Natural killer cell (primary cell): ENCODE measurements at regions not wholly inside any gene's neighbourhood (a gene's known extent, or its start where the extent isn't known, plus 50 kb on each side); places are given as distances from the start of the nearest gene placed in this dataset.
A peak's percentile ranks its signal among the peaks of the same experiment; 100 is the strongest.

Source experiments
- ATAC-seq, 3 donors: fragments of 150-1000 bp in 2 of 3; fragments of 200-7000 bp in 1 of 3; cut with Tn5 transposase; 1 replicate in 1 of 3; 2 replicates in 2 of 3; pipeline ENCODE4 v1.10.0; 2021; ENCODE audit warnings: mild to moderate bottlenecking in 2 of 3, moderate library complexity in 2 of 3
- DNase-seq, 2 donors: peaks; one replicate each; pipeline versions ENCODE4 v3.0.0 to v3.0.0-alpha.2; 2013 to 2021; ENCODE audit warnings: mixed read lengths in 1 of 2
- H3K27ac ChIP-seq: one replicate; pipeline ENCODE4 v1.5.1; 2013; ENCODE audit warnings: mild to moderate bottlenecking, low read length
- H3K27me3 ChIP-seq: one replicate; pipeline ENCODE4 v1.6.1; 2013; ENCODE audit warnings: low read length; ENCODE audit not compliant: control insufficient read depth, insufficient read depth
- H3K36me3 ChIP-seq: one replicate; pipeline ENCODE4 v1.6.1; 2013; ENCODE audit warnings: low read length; ENCODE audit not compliant: control insufficient read depth, insufficient read depth
- H3K4me1 ChIP-seq: one replicate; pipeline ENCODE4 v1.6.1; 2013; ENCODE audit warnings: low read length; ENCODE audit not compliant: control insufficient read depth, insufficient read depth
- H3K4me3 ChIP-seq: one replicate; pipeline ENCODE4 v1.5.1; 2013; ENCODE audit warnings: low read length
- H3K9me3 ChIP-seq: one replicate; pipeline ENCODE4 v1.6.1; 2013; ENCODE audit warnings: low read length; ENCODE audit not compliant: control insufficient read depth, insufficient read depth
- H3K27ac Mint-ChIP-seq, 2 donors: one replicate each; pipeline ENCODE4 v1.8.0; 2022; ENCODE audit warnings: mild to moderate bottlenecking in 2 of 2, mixed read lengths in 2 of 2, moderate library complexity in 1 of 2
- H3K27me3 Mint-ChIP-seq, 2 donors: one replicate each; pipeline ENCODE4 v1.8.0; 2022; ENCODE audit warnings: low read depth in 2 of 2, mixed read lengths in 2 of 2
- H3K36me3 Mint-ChIP-seq: one replicate; pipeline ENCODE4 v1.8.0; 2022; ENCODE audit warnings: mixed read lengths
- H3K4me1 Mint-ChIP-seq, 2 donors: one replicate each; pipeline ENCODE4 v1.8.0; 2022; ENCODE audit warnings: mixed read lengths in 2 of 2
- H3K4me3 Mint-ChIP-seq: one replicate; pipeline ENCODE4 v1.8.0; 2022; ENCODE audit warnings: mild to moderate bottlenecking, moderate library complexity, mixed read lengths
- H3K9me3 Mint-ChIP-seq, 2 donors: one replicate each; pipeline ENCODE4 v1.8.0; 2022; ENCODE audit warnings: mixed read lengths in 2 of 2
- CTCF ChIP-seq: fragments of 200-600 bp; IDR thresholded peaks from one replicate; pipeline ENCODE4 v1.8.0; 2022; ENCODE audit warnings: antibody characterized with exemption
- WGBS: methylation state at CpG from one replicate; pipeline ENCODE4 v1.1.7; 2013; ENCODE audit warnings: missing lambda C conversion rate; ENCODE audit not compliant: insufficient coverage; 5-methylcytosine and 5-hydroxymethylcytosine counted together
- intact Hi-C: fragments of 100-400 bp; cut with micrococcal nuclease; formaldehyde crosslinking; loops from one replicate; pipeline ENCODE4 v1.14.2; 2022

GRCh38 chr12:81944886-81945285 is 185.7 kb upstream of the PPFIA2 start:
- TF ChIP-seq CTCF, result no peak
- ATAC-seq, result no peak
- Mint-ChIP-seq H3K27ac (peak overlapping the region; percentile 17 to 21), H3K9me3 (no peaks in the 10 kb centered on the region), H3K27me3 (no peaks in the 10 kb centered on the region), H3K4me3 (no peak overlapping the region), H3K36me3 (no peaks in the 10 kb centered on the region), H3K4me1 (peaks cover 57 to 61% of the 10 kb centered on the region in 2 donors)
- no peak for DNase-seq
- H3K9me3 ChIP-seq, result no peaks in the 10 kb centered on the region
- H3K27ac ChIP-seq, result no peak overlapping the region
- no peak overlapping the region for H3K4me3 ChIP-seq
- 74% methylated on average over 2 of the region's 2 CpGs for whole genome bisulfite sequencing
- H3K36me3 ChIP-seq, result no peaks in the 10 kb centered on the region
- H3K4me1 ChIP-seq, result peaks cover 24% of the 10 kb centered on the region
- intact Hi-C loops, result no loop called here
- H3K27me3 ChIP-seq, result no peaks in the 10 kb centered on the region

GRCh38 chr12:81942594-81942993 is 183.4 kb upstream of the PPFIA2 start:
- Mint-ChIP-seq H3K27me3 (no peaks in the 10 kb centered on the region), H3K9me3 (no peaks in the 10 kb centered on the region), H3K4me1 (peaks cover 49 to 59% of the 10 kb centered on the region in 2 donors), H3K4me3 (peak overlapping the region; percentile 84), H3K36me3 (no peaks in the 10 kb centered on the region), H3K27ac (peak overlapping the region; percentile 78 to 81)
- intact Hi-C loops, result no loop called here
- 2% methylated on average over 4 of the region's 4 CpGs for WGBS
- peak in 1 of 2 donors; percentile 49 for DNase-seq
- no peak for TF ChIP-seq CTCF
- Histone ChIP-seq H3K4me1 (peaks cover 21% of the 10 kb centered on the region), H3K4me3 (no peak overlapping the region), H3K27ac (no peak overlapping the region), H3K27me3 (no peaks in the 10 kb centered on the region), H3K9me3 (no peaks in the 10 kb centered on the region), H3K36me3 (no peaks in the 10 kb centered on the region)
- ATAC-seq, result peak; percentile 75 to 85 (median 81)

GRCh38 chr12:81930037-81930436 is 170.9 kb upstream of the PPFIA2 start:
- WGBS, result 100% methylated on average over 1 of the region's 2 CpGs
- Histone ChIP-seq H3K27ac (no peak overlapping the region), H3K9me3 (no peaks in the 10 kb centered on the region), H3K4me3 (no peak overlapping the region), H3K27me3 (no peaks in the 10 kb centered on the region), H3K36me3 (no peaks in the 10 kb centered on the region), H3K4me1 (no peaks in the 10 kb centered on the region)
- no peak for DNase-seq
- Mint-ChIP-seq H3K9me3 (no peaks in the 10 kb centered on the region), H3K27ac (no peak overlapping the region), H3K27me3 (no peaks in the 10 kb centered on the region), H3K4me1 (no peaks in the 10 kb centered on the region), H3K36me3 (no peaks in the 10 kb centered on the region), H3K4me3 (no peak overlapping the region)
- intact Hi-C loops, result no loop called here
- no peak for TF ChIP-seq CTCF
- ATAC-seq, result no peak

- 93% methylated on average over 9 of the region's 9 CpGs for WGBS
- Histone ChIP-seq H3K9me3 (peaks cover 10% of the 10 kb centered on the region), H3K27me3 (no peaks in the 10 kb centered on the region), H3K27ac (no peak overlapping the region), H3K4me1 (no peaks in the 10 kb centered on the region), H3K36me3 (no peaks in the 10 kb centered on the region), H3K4me3 (no peak overlapping the region)
- no peaks in the 10 kb centered on the region for H3K4me1 Mint-ChIP-seq
- H3K27ac Mint-ChIP-seq, result no peak overlapping the region
- peaks cover 3 to 9% of the 10 kb centered on the region in 2 donors for H3K9me3 Mint-ChIP-seq
- H3K4me3 Mint-ChIP-seq, result no peak overlapping the region
- ATAC-seq (no peak), DNase-seq (peak in 1 of 2 donors; percentile 13)
- intact Hi-C loops, result no loop called here
- TF ChIP-seq CTCF, result no peak
- H3K36me3 Mint-ChIP-seq, result peaks cover 16% of the 10 kb centered on the region
- peaks cover 0 to 3% of the 10 kb centered on the region in 2 donors for H3K27me3 Mint-ChIP-seq
Observed at GRCh38 chr12:81896771-81897170, 137.6 kb upstream of the PPFIA2 start.
